ENCODE measurements at regions not wholly inside any gene's neighbourhood (a gene's known extent, or its start where the extent isn't known, plus 50 kb on each side); places are given as distances from the start of the nearest gene placed in this dataset.

- no peak for DNase-seq (ENCODE audit: extremely low read depth in 1 of 4, low spot score in 3 of 4)
- ATAC-seq, result no peak
- CTCF ChIA-PET (ENCODE audit: low intra/inter-chr PET ratio), result no interaction called here
- Histone ChIP-seq H3K9me3 (replicated peaks; ENCODE audit: control insufficient read depth, insufficient read depth, low read depth, low read length) (no peaks in the 10 kb centered on the region), H3K27me3 (ENCODE audit: control insufficient read depth in 2 of 2, insufficient read depth in 2 of 2, low read length in 2 of 2) (peaks cover 11 to 14% of the 10 kb centered on the region in 2 experiments; a peak in 3 of 5 replicates), H3K9ac (ENCODE audit: insufficient read depth in 1 of 2, low read depth in 2 of 2, low read length in 2 of 2) (no peak overlapping the region), H3K4me3 (no peak overlapping the region), H3K9me1 (ENCODE audit: control insufficient read depth, insufficient read depth, low read length) (no peaks in the 10 kb centered on the region), H3K27ac (ENCODE audit: extremely low read depth, low read depth, low read length) (no peak overlapping the region), H3K4me1 (replicated peaks in 1 of 2; ENCODE audit: control insufficient read depth in 2 of 2, insufficient read depth in 2 of 2, low read length in 2 of 2) (no peaks in the 10 kb centered on the region), H3K36me3 (ENCODE audit: control insufficient read depth, insufficient read depth, low read length) (no peaks in the 10 kb centered on the region), H4K20me1 (replicated peaks; ENCODE audit: control insufficient read depth, insufficient read depth, low read length) (no peaks in the 10 kb centered on the region), H2AFZ (ENCODE audit: low read depth, low read length) (no peak overlapping the region), H3K4me2 (ENCODE audit: insufficient read depth, low read length) (no peak overlapping the region), H3K79me2 (ENCODE audit: control insufficient read depth, insufficient read depth, low read length) (no peaks in the 10 kb centered on the region)
- no peak for TF ChIP-seq CREB1 (IDR thresholded peaks at IDR 0.05)
- TF ChIP-seq CREB1 (CRISPR knock-in tag; IDR thresholded peaks at IDR 0.05), result no peak
- TF ChIP-seq PRMT5 (CRISPR knock-in tag; IDR thresholded peaks at IDR 0.05), result no peak
- TF ChIP-seq PML (IDR thresholded peaks at IDR 0.05; ENCODE audit: low read length), result no peak
- no peak for TF ChIP-seq HMBOX1 (IDR thresholded peaks at IDR 0.05)
- TF ChIP-seq NCOA2 (IDR thresholded peaks at IDR 0.05; ENCODE audit: partially characterized antibody in 2 of 2), result no peak
- TF ChIP-seq E2F4 (CRISPR knock-in tag; IDR thresholded peaks at IDR 0.05; ENCODE audit: low read depth), result no peak
- TF ChIP-seq CSDE1 (IDR thresholded peaks at IDR 0.05), result no peak
- TF ChIP-seq GTF2F1 (IDR thresholded peaks at IDR 0.05; ENCODE audit: low read depth, low read length), result no peak
- no peak for TF ChIP-seq SMARCA4 (IDR thresholded peaks at IDR 0.05)
- no peak for TF ChIP-seq FOXJ2 (tag; IDR thresholded peaks at IDR 0.05)
- TF ChIP-seq TAF9B (IDR thresholded peaks at IDR 0.05; ENCODE audit: partially characterized antibody), result no peak
- no peak for TF ChIP-seq ZNF263 (CRISPR knock-in tag; IDR thresholded peaks at IDR 0.05; ENCODE audit: borderline replicate concordance)
- no peak for TF ChIP-seq FIP1L1 (IDR thresholded peaks at IDR 0.05; ENCODE audit: low read depth, low read length, poor library complexity, severe bottlenecking)
- TF ChIP-seq ZMIZ1 (IDR thresholded peaks at IDR 0.05; ENCODE audit: low read depth in 2 of 2, low read length in 2 of 2), result no peak
- no peak for TF ChIP-seq FOXJ3 (CRISPR knock-in tag; IDR thresholded peaks at IDR 0.05)
- FAIRE-seq, result no peak
- in situ Hi-C loops (cut with MboI) (no loop called here), intact Hi-C loops (cut with micrococcal nuclease) (no loop called here)
- WGBS (ENCODE audit: insufficient coverage, low coverage, missing lambda C conversion rate), result 0% methylated on average over 3 of the region's 3 CpGs
- no TSS peak for BruUV-seq (replicated peaks)
- POLR2A ChIA-PET, result interaction anchor here (0.6 to 1.2 kb wide), 4 partner anchors 9 to 82 kb away, joined by 3 read pairs; no protein-coding TSS in a partner anchor
Measured at GRCh38 chr12:107853479-107853878, 79.0 kb downstream of the ASCL4 start.

Data from K562 (cell line).